ENCODE measurements at regions not wholly inside any gene's neighbourhood (a gene's known extent, or its start where the extent isn't known, plus 50 kb on each side); places are given as distances from the start of the nearest gene placed in this dataset.

DNA sequence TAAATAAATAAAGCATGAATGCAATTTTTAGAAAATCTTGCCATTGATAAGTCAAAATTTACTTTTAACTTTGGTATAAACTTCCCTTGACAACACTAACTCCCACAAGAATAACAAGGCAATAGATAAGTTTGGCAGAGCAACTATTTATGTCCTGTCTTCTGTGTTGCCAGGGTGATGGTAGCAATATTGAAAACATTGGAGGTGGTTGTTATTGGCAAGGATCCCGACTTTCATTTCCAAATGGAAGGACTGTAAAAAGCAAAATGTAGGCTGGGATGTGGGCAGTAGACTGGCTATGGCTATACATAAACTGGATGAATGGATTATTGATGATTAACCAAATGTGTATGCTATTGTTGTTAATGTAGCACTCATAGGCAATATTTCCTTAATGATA is 134.9 kb upstream of the CACNA2D1 start:
- TF ChIP-seq, protein P1, sequence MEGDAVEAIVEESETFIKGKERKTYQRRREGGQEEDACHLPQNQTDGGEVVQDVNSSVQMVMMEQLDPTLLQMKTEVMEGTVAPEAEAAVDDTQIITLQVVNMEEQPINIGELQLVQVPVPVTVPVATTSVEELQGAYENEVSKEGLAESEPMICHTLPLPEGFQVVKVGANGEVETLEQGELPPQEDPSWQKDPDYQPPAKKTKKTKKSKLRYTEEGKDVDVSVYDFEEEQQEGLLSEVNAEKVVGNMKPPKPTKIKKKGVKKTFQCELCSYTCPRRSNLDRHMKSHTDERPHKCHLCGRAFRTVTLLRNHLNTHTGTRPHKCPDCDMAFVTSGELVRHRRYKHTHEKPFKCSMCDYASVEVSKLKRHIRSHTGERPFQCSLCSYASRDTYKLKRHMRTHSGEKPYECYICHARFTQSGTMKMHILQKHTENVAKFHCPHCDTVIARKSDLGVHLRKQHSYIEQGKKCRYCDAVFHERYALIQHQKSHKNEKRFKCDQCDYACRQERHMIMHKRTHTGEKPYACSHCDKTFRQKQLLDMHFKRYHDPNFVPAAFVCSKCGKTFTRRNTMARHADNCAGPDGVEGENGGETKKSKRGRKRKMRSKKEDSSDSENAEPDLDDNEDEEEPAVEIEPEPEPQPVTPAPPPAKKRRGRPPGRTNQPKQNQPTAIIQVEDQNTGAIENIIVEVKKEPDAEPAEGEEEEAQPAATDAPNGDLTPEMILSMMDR (IDR thresholded peaks at IDR 0.05) = no peak
- TF ChIP-seq POLR2A (IDR thresholded peaks at IDR 0.05) = no peak

Measured in uterus (tissue), 2 donors.